WTC11 (cell line): ENCODE measurements at regions not wholly inside any gene's neighbourhood (a gene's known extent, or its start where the extent isn't known, plus 50 kb on each side); places are given as distances from the start of the nearest gene placed in this dataset.
"Not testable (repeated sequence)": the region's sequence is repeated elsewhere in the genome, so short reads cannot be mapped to it uniquely, and the experiment has no call there.

Experiments
- ATF2 ChIP-seq: sonication (generic); formaldehyde crosslinking; IDR thresholded peaks from 2 replicates; pipeline ENCODE4 v1.8.1; 2022; ENCODE audit warnings: low read depth, missing genetic modification reagents, borderline replicate concordance
- ATF3 ChIP-seq: sonication (generic); formaldehyde crosslinking; conservative IDR thresholded peaks from 2 replicates; pipeline ENCODE4 v1.8.1; 2022; ENCODE audit warnings: mild to moderate bottlenecking, missing genetic modification reagents
- CBFB ChIP-seq: sonication (generic); formaldehyde crosslinking; IDR thresholded peaks from 2 replicates; pipeline ENCODE4 v1.8.1; 2022; ENCODE audit warnings: mild to moderate bottlenecking, low read depth, missing genetic modification reagents
- CTCF ChIP-seq: fragments of 200-600 bp; IDR thresholded peaks from 2 replicates; pipeline ENCODE4 v1.8.0; 2022; ENCODE audit warnings: antibody characterized with exemption
- NFYB ChIP-seq: sonication (generic); formaldehyde crosslinking; conservative IDR thresholded peaks from 2 replicates; pipeline ENCODE4 v1.8.0; 2022; ENCODE audit warnings: low read depth, missing genetic modification reagents
- SMAD3 ChIP-seq: sonication (generic); formaldehyde crosslinking; IDR thresholded peaks from 2 replicates; pipeline ENCODE4 v1.8.0; 2022; ENCODE audit warnings: missing genetic modification reagents, mild to moderate bottlenecking, borderline replicate concordance
- SP1 ChIP-seq: sonication (generic); formaldehyde crosslinking; conservative IDR thresholded peaks from 2 replicates; pipeline ENCODE4 v1.8.1; 2022; ENCODE audit warnings: missing genetic modification reagents
- USF1 ChIP-seq: sonication (generic); formaldehyde crosslinking; IDR thresholded peaks from 2 replicates; pipeline ENCODE4 v1.8.0; 2022; ENCODE audit warnings: mild to moderate bottlenecking, missing genetic modification reagents
- ZNF423 ChIP-seq: fragments of 250-450 bp; sonication (Bioruptor Pico); IDR thresholded peaks from 2 replicates; pipeline ENCODE4 v2.1.2; 2022; ENCODE audit warnings: mild to moderate bottlenecking, moderate library complexity
- TF ChIP-seq, protein P1 (sequence below): sonication (generic); formaldehyde crosslinking; IDR thresholded peaks from 2 replicates; pipeline ENCODE4 v1.8.0; 2022; ENCODE audit warnings: mild to moderate bottlenecking, missing genetic modification reagents

DNA sequence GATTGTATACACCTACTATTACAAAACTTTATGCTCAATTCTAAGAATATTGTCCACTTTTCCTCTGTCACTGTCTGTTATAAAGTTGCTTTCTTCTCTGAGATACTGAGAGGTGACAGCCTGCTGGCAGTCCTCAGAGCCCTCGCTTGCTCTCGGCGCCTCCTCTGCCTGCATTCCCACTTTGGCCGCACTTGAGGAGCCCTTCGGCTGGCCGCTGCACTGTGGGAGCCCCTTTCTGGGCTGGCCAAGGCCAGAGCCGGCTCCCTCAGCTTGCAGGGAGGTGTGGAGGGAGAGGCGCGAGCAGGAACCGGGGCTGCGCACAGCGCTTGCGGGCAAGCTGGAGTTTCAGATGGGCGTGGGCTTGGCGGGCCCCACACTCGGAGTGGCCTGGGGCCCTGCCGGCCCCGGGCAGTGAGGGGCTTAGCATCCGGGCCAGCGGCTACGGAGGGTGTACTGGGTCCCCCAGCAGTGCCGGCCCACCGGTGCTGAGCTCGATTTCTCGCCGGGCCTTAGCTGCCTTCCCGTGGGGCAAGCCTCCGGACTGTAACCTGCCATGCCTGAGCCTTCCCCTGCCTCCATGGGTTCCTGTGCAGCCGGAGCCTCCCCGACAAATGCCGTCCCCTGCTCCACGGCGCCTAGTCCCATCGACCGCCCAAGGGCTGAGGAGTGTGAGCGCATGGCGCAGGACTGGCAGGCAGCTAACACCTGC is 627.6 kb upstream of the PCDH7 start:
- not testable (repeated sequence) for TF ChIP-seq CTCF; CBFB; ATF3 (CRISPR knock-in tag); SMAD3 (CRISPR knock-in tag); USF1 (CRISPR knock-in tag); SP1; ATF2 (CRISPR knock-in tag); ZNF423; NFYB
- TF ChIP-seq, protein P1, sequence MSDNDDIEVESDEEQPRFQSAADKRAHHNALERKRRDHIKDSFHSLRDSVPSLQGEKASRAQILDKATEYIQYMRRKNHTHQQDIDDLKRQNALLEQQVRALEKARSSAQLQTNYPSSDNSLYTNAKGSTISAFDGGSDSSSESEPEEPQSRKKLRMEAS (CRISPR knock-in tag) = not testable (repeated sequence)
